GM12891 (cell line): ENCODE measurements at regions not wholly inside any gene's neighbourhood (a gene's known extent, or its start where the extent isn't known, plus 50 kb on each side); places are given as distances from the start of the nearest gene placed in this dataset.

Experiments
- DNase-seq: peaks from one replicate; pipeline ENCODE4 v3.0.0; 2011; ENCODE audit warnings: low spot score; ENCODE audit not compliant: insufficient read length
- FAIRE-seq: peaks from 2 replicates; lab custom pipeline; 2011; peaks lifted over from hg19 to GRCh38; lab: Jason Lieb, UNC
- PAX5 ChIP-seq: IDR thresholded peaks from 2 replicates; pipeline ENCODE4 v1.6.1; 2011; ENCODE audit warnings: low read length, moderate library complexity, mild to moderate bottlenecking; ENCODE audit not compliant: insufficient read depth, severe bottlenecking
- POLR2A ChIP-seq: IDR thresholded peaks from 2 replicates; pipeline ENCODE4 v1.6.1; 2011; ENCODE audit warnings: low read depth, low read length, control low read depth
- POLR2AphosphoS5 ChIP-seq: IDR thresholded peaks from 2 replicates; pipeline ENCODE4 v1.6.1; 2011; ENCODE audit warnings: low read depth, low read length, control low read depth
- POU2F2 ChIP-seq: IDR thresholded peaks from 2 replicates; pipeline ENCODE4 v1.6.1; 2011; ENCODE audit warnings: low read depth, mild to moderate bottlenecking, control low read depth, low read length, moderate library complexity
- SPI1 ChIP-seq: IDR thresholded peaks from 2 replicates; pipeline ENCODE4 v1.6.1; 2011; ENCODE audit warnings: low read depth, low read length, control low read depth
- TAF1 ChIP-seq: IDR thresholded peaks from 2 replicates; pipeline ENCODE4 v1.6.1; 2011; ENCODE audit warnings: low read depth, low read length, control low read depth

DNA sequence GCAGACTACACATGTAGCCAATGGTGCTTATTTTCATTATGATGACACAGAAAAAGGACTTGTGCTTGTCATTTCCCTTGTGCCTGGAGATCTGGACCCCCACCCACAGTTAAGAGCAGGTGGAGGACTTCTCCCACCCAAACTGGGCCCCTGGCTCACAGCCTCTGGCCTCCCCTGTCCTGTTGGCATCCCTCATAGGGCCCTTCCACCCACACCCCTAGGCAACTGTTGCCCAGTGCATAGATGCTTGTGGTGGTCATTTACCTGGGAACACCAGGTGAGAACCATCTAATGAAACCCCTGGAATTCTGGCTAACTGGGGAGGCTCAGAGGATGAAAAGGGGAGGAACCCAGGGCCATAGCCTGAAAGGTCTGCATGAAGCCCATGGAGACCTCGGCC is 355.9 kb downstream of the BUD13 start:
- no peak for DNase-seq
- no peak for FAIRE-seq
- TF ChIP-seq SPI1 (no peak), POU2F2 (no peak), PAX5 (no peak)

DNA sequence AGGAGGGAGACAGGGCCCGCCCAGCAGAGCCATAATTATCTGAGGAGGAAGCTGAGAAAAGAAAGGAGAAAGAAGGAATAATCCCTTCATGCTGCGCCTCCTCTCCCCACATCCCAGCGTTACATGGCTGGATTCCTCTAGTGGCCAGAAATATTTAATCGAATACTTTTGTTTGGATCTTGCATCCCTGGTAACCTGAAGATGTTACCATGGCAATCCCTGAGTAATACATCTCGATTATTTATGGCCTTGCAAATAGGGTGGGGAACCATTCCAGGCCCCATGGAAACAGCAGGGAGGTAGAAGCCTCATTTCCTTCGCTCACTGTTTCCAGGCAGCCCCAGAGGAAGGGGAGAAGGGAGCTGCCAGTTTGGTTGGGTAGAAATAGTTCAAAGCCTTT is 357.7 kb downstream of the BUD13 start:
- TF ChIP-seq TAF1 (no peak), POLR2AphosphoS5 (no peak), PAX5 (no peak), POU2F2 (no peak), SPI1 (no peak), POLR2A (no peak)
- no peak for DNase-seq
- FAIRE-seq = no peak

DNA sequence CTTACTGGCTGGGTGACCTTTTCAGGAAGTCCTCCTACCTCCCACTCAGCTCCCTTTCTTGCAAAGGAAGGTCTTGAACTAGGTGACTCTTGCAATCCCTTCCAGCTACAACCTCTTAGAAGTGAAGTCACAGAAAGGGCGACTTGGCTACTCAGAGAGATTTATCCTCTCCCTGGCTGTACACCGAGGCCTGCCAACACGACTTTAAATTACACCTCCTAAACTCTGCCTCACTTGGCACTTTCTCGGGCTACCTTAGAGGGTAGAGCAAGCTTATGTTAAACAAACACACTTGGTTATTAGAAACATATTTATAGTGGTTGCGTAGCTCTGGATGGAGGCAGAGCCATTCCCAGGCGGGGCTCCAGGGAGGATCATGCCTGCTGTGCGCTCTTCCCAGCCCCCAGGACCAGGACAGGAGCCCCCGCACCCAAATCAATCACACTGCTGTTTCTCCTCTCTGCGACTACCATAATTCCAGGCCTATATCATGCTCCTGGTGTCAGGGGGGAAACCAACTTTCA is 358.4 kb downstream of the BUD13 start:
- TF ChIP-seq POU2F2 = no peak
- TF ChIP-seq SPI1 = no peak
- TF ChIP-seq POLR2A = no peak
- TF ChIP-seq POLR2AphosphoS5 = no peak
- TF ChIP-seq TAF1 = no peak
- no peak for TF ChIP-seq PAX5
- DNase-seq (no peak), FAIRE-seq (no peak)

DNA sequence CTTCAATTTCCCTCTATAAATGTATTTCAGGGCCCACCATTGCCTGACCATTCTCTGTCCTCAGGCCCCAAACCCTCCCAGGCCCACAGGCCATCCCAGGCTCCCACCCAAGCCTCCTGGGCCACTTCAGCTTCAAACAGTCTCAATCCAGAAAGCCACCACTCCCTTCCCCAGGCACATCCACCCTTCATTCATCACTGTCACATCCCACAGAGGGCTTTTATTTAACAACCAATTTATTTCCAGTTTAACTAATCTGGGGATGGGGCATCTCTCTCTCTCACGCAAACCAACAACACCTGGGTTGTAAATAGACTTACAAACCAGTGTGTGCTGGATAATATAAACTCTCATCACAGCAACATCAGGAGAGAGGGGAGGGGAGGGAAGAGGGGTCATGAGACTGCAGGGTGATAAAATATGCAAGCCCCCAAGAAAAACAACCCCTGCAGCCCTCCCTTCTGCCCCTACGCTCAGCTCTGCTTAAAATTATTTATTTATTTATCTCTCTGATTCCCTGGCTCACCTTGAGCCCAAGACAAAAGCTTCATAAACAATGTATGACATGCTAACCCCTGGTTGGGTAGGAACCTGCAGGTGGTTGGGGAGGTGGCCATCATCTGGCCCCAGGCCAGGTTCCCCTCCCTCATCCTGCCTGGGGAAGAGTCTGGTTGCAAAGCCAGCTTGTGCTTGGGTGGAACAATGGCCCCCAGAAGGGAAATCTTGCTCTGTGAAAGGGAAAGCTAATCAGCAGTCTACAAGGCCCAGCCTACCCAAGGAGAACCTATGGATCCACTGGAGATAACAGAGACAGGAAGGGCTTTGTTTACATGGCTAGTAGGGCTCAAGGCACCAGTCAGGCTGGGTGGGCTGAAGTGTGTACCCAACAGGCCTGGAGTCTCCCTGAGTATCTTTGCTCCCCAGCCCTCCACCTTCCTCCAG is 359.2 kb downstream of the BUD13 start:
- DNase-seq (no peak), FAIRE-seq (no peak)
- TF ChIP-seq POLR2A = no peak
- TF ChIP-seq TAF1 = no peak
- no peak for TF ChIP-seq POU2F2
- TF ChIP-seq SPI1 = no peak
- TF ChIP-seq PAX5 = no peak
- no peak for TF ChIP-seq POLR2AphosphoS5

DNA sequence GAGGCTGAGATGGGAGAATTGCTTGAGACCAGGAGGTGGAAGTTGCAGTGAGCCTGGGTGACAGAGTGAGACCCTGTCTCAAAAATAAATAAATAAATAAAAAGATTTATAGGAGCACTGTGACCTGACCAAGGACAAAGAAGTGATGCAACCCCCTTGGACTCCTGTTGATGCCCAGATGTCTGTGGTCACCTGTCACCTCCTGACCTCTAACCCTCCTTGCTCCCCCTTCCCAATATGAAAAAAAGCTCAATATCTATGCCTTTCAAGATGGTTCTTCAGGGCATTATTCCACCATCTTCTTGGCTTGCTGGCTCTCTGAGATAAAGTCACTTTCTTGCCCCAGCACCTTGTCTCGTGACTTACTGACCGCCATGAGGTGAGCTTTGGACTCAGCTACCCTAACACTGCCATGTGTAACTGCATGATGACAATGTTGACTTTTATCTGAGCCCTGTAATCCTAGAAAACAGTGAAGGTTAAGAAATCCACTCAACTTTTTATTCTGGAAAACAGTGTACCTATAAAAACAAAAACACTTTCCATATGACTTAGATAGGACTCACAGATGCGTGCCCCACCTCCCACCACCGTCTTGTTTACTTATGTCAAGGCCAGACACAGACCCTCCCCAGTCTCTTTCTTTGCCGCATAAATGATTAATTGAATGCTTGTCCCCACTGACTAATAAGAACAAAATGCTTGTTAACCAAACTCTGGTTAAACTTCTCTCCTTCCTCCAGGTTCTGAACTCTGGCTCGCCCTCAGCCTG is 360.5 kb downstream of the BUD13 start:
- TF ChIP-seq POU2F2 (no peak), POLR2A (no peak), POLR2AphosphoS5 (no peak), PAX5 (no peak), SPI1 (no peak), TAF1 (no peak)
- no peak for DNase-seq
- FAIRE-seq = no peak

DNA sequence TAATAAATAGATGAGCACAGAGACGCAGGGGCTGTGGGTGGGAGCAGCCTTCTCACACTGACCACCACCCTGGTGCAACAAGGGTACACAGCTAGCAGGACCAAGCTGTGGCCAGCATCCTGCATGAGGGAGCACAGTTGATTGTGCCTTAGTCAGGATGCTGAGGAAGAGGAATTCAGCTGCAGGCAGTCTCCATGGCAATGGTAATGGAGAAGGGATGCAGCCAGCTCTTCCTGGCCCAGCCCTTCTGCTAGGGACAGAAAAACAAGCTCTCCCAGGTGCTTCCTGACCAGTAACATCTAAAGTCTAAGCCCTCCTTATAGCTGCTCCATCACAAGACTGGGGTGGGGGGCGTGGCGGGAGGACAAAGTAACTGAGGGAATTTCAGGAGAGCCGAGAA is 363.5 kb downstream of the BUD13 start:
- no peak for FAIRE-seq
- DNase-seq = no peak
- no peak for TF ChIP-seq SPI1

DNA sequence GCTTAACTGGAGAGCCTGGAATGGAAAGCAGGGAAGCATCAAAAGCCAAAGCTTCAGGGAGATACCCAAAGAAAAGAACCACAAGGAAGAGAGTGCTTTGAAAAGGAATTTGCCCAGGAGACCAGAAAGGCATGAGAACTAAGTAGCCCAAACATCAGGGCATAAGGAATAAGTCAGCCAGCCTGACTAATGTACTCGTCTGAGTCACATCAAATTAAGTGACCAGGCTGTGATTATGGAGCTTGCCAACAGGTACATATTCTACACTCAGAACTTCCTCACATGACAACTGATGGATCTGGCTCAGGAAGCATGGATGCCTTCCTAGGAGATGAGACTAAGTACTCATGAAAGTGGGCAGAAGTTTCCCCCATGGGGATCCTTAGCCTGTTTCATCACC is 366.7 kb downstream of the BUD13 start:
- FAIRE-seq (no peak), DNase-seq (no peak)
- TF ChIP-seq TAF1 = no peak
- no peak for TF ChIP-seq POLR2A
- no peak for TF ChIP-seq POLR2AphosphoS5
- no peak for TF ChIP-seq SPI1
- TF ChIP-seq PAX5 = no peak
- TF ChIP-seq POU2F2 = no peak

DNA sequence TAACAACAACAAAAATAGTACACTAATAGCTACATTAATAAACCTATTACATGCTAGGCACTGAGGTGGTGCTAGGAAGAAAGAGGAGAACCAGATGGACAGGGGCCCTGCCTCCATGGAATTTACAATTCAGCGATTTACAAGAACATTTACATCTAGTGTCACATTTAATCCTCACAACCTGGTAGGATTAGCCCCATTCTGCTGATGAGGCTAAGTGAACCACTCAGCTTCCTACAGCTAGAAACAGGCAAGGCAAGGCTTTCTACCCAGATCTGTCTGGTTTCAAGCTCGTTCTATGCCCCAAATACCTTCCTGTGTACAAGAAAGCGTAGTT is 368.4 kb downstream of the BUD13 start:
- FAIRE-seq (no peak), DNase-seq (no peak)
- no peak for TF ChIP-seq PAX5
- TF ChIP-seq SPI1 = no peak
- TF ChIP-seq POLR2A = no peak
- TF ChIP-seq POLR2AphosphoS5 = no peak
- no peak for TF ChIP-seq TAF1
- TF ChIP-seq POU2F2 = no peak

DNA sequence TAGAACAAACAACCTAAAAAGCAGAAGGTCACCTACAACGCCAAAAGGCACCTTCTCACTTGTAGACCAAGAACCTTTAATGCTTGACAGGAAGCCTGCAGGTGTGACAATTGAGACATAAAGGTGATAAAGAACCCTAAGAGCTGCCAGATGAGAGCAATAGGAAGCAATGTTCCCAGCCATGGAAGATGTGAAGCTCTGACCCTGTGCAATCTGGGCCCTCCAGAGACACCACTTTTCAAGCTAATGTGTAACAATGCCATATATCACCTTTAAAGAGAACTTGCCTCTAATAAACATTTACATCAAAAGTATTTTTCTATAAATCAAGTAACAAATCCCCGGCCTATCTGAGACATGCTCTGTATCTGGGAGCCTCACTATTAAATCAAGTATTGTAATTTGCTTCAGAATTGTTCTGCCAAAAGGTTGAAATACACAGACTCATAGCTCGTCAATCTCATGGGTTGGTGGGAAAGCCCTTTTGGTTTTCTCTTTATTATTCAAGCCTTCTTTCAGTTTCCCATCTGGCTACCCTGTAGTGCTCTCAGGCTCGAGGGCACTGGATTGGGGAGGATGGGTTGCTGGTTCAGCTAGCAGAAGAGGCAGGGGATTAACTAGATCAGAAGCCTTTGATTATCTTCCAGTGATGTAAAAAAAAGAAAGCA is 368.9 kb downstream of the BUD13 start:
- DNase-seq (no peak), FAIRE-seq (no peak)
- TF ChIP-seq POU2F2 (no peak), TAF1 (no peak), POLR2A (no peak), PAX5 (no peak), SPI1 (no peak), POLR2AphosphoS5 (no peak)

DNA sequence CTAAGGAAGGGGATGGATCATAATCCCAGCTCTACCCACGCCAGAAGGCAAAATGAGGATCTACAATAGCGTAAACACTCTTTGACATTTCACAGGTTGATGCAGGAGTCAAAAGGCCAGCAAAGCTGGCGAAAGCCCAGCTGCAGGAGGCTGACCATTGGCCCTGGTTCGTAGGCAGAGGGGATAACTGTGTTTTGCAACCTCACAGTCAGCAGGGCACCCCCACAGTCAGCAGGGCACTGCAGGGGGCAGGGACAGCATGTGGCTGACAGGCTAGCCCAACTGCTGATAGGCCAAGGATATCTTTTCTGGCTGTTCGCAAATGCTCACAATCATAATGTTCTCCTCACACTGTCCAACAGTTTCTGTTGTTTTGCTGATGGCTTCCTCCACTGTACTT is 372.7 kb downstream of the BUD13 start:
- TF ChIP-seq SPI1 = no peak
- TF ChIP-seq POLR2AphosphoS5 = no peak
- no peak for TF ChIP-seq POLR2A
- TF ChIP-seq TAF1 = no peak
- FAIRE-seq (no peak), DNase-seq (no peak)
